Panc1 (cell line): ENCODE measurements at regions not wholly inside any gene's neighbourhood (a gene's known extent, or its start where the extent isn't known, plus 50 kb on each side); places are given as distances from the start of the nearest gene placed in this dataset.

Experiments used
- ATAC-seq: fragments of 200-7000 bp; cut with Tn5 transposase; 2 replicates; pipeline ENCODE4 v1.9.1; 2020; ENCODE audit warnings: mild to moderate bottlenecking, moderate library complexity
- BruUV-seq: library from RNA; stranded (reverse); fragments of 400-500 nt; replicated peaks from 2 replicates; lab custom pipeline; 2021; lab: Mats Ljungman, UMichigan
- CTCF ChIA-PET: fragments of 300-600 bp; sonication (Branson Sonifier 250); formaldehyde crosslinking; loops from one replicate; lab custom pipeline; 2022; ENCODE audit warnings: antibody characterized with exemption; lab: Charles Lee
- POLR2A ChIA-PET: fragments of 300-600 bp; sonication (Branson Sonifier 250); formaldehyde crosslinking; loops from one replicate; lab custom pipeline; 2022; ENCODE audit warnings: antibody characterized with exemption; lab: Charles Lee
- DNase-seq: peaks from one replicate; pipeline ENCODE4 v3.0.0-alpha.2; 2010; ENCODE audit warnings: low read depth, low spot score
- H3K27ac ChIP-seq: 2 replicates; pipeline ENCODE4 v1.5.1; 2011; ENCODE audit warnings: mild to moderate bottlenecking, low read length, inconsistent platforms
- H3K27me3 ChIP-seq: fragments of 200-500 bp; sonication (Bioruptor generic); 2 replicates; pipeline ENCODE4 v1.6.0; 2014; ENCODE audit warnings: low read length, inconsistent platforms; ENCODE audit not compliant: control insufficient read depth, insufficient read depth
- H3K36me3 ChIP-seq: fragments of 200-500 bp; sonication (Bioruptor generic); 2 replicates; pipeline ENCODE4 v1.5.1; 2014; ENCODE audit warnings: inconsistent platforms, mild to moderate bottlenecking, low read length, moderate library complexity; ENCODE audit not compliant: control insufficient read depth, insufficient read depth
- H3K4me1 ChIP-seq: 2 replicates; pipeline ENCODE4 v1.5.1; 2011; ENCODE audit warnings: inconsistent platforms, mild to moderate bottlenecking, low read length, moderate library complexity; ENCODE audit not compliant: control insufficient read depth, insufficient read depth
- H3K4me3 ChIP-seq, 2 experiments: 2 replicates each; pipeline ENCODE4 v1.5.1; 2011 to 2012; ENCODE audit warnings: low read depth in 2 of 2, low read length in 2 of 2, mild to moderate bottlenecking in 2 of 2, inconsistent platforms in 1 of 2, moderate library complexity in 1 of 2
- H3K9me3 ChIP-seq: fragments of 200-500 bp; sonication (Bioruptor generic); 2 replicates; pipeline ENCODE4 v1.5.1; 2014; ENCODE audit warnings: low read depth, mild to moderate bottlenecking, inconsistent platforms, low read length, moderate library complexity; ENCODE audit not compliant: control insufficient read depth, insufficient read depth
- POLR2AphosphoS5 ChIP-seq: IDR thresholded peaks from 2 replicates; pipeline ENCODE4 v1.6.1; 2012; ENCODE audit warnings: mild to moderate bottlenecking, low read depth, low read length, moderate library complexity
- SIN3A ChIP-seq: IDR thresholded peaks from 2 replicates; pipeline ENCODE4 v1.6.1; 2012; ENCODE audit warnings: low read depth, mild to moderate bottlenecking, low read length, moderate library complexity, borderline replicate concordance; ENCODE audit not compliant: insufficient read depth
- TCF7L2 ChIP-seq: IDR thresholded peaks from 2 replicates; pipeline ENCODE4 v1.6.1; 2011; ENCODE audit warnings: mild to moderate bottlenecking, low read depth, low read length, inconsistent platforms
- in situ Hi-C: cut with HindIII; loops from 2 replicates; pipeline ENCODE4 v1.10.0; 2016; ENCODE audit warnings: low sequenced_read_pairs, low pct_unique_long_range_greater_than_20kb
- intact Hi-C: fragments of 100-400 bp; cut with micrococcal nuclease; formaldehyde crosslinking; loops from one replicate; pipeline ENCODE4 v1.10.0; 2022; ENCODE audit not compliant: unreplicated experiment
- TF ChIP-seq, protein P1 (sequence below): fragments of 450-650 bp; IDR thresholded peaks from 2 replicates; pipeline ENCODE4 v1.5.1; 2017; ENCODE audit warnings: mild to moderate bottlenecking
- TF ChIP-seq, protein P2 (sequence below), 2 experiments: IDR thresholded peaks; 2 replicates each; pipeline ENCODE4 v1.6.1; 2011 to 2012; ENCODE audit warnings: low read depth in 2 of 2, control low read depth in 1 of 2, low read length in 1 of 2, mild to moderate bottlenecking in 1 of 2, moderate library complexity in 1 of 2; ENCODE audit not compliant: insufficient read depth in 1 of 2

DNA sequence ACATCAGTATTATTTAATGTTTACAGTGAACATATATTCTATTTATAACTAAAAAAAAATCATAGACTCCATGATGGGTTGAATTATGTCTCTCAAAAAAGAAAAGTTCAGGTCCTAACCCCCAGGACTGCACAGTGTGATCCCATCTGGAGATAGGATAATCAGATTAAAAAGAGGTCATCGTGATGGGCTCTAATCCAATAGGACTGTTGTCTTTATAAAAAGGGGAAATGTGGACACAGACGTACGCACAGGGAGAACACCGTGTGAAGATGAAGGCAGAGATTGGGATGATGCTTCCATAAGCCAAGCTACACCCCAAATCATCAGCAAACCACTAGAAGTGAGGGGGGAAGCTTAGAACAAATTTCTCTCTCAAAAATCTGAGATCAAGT is 221.4 kb downstream of the SNX18 start:
- Histone ChIP-seq H3K9me3 (no peaks in the 10 kb centered on the region), H3K27ac (no peak overlapping the region), H3K36me3 (no peaks in the 10 kb centered on the region), H3K27me3 (no peaks in the 10 kb centered on the region), H3K4me3 (no peak overlapping the region), H3K4me1 (no peaks in the 10 kb centered on the region)
- no TSS peak for BruUV-seq
- CTCF ChIA-PET, result no interaction called here
- in situ Hi-C loops, result no loop called here
- POLR2A ChIA-PET, result no interaction called here
- TF ChIP-seq SIN3A, result no peak
- TF ChIP-seq, protein P1, sequence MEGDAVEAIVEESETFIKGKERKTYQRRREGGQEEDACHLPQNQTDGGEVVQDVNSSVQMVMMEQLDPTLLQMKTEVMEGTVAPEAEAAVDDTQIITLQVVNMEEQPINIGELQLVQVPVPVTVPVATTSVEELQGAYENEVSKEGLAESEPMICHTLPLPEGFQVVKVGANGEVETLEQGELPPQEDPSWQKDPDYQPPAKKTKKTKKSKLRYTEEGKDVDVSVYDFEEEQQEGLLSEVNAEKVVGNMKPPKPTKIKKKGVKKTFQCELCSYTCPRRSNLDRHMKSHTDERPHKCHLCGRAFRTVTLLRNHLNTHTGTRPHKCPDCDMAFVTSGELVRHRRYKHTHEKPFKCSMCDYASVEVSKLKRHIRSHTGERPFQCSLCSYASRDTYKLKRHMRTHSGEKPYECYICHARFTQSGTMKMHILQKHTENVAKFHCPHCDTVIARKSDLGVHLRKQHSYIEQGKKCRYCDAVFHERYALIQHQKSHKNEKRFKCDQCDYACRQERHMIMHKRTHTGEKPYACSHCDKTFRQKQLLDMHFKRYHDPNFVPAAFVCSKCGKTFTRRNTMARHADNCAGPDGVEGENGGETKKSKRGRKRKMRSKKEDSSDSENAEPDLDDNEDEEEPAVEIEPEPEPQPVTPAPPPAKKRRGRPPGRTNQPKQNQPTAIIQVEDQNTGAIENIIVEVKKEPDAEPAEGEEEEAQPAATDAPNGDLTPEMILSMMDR, result no peak
- no peak for TF ChIP-seq TCF7L2
- no peak for TF ChIP-seq POLR2AphosphoS5
- TF ChIP-seq, protein P2, sequence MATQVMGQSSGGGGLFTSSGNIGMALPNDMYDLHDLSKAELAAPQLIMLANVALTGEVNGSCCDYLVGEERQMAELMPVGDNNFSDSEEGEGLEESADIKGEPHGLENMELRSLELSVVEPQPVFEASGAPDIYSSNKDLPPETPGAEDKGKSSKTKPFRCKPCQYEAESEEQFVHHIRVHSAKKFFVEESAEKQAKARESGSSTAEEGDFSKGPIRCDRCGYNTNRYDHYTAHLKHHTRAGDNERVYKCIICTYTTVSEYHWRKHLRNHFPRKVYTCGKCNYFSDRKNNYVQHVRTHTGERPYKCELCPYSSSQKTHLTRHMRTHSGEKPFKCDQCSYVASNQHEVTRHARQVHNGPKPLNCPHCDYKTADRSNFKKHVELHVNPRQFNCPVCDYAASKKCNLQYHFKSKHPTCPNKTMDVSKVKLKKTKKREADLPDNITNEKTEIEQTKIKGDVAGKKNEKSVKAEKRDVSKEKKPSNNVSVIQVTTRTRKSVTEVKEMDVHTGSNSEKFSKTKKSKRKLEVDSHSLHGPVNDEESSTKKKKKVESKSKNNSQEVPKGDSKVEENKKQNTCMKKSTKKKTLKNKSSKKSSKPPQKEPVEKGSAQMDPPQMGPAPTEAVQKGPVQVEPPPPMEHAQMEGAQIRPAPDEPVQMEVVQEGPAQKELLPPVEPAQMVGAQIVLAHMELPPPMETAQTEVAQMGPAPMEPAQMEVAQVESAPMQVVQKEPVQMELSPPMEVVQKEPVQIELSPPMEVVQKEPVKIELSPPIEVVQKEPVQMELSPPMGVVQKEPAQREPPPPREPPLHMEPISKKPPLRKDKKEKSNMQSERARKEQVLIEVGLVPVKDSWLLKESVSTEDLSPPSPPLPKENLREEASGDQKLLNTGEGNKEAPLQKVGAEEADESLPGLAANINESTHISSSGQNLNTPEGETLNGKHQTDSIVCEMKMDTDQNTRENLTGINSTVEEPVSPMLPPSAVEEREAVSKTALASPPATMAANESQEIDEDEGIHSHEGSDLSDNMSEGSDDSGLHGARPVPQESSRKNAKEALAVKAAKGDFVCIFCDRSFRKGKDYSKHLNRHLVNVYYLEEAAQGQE (IDR thresholded peaks at IDR 0.05; ENCODE audit: insufficient read depth in 1 of 2, low read depth in 2 of 2, low read length in 1 of 2), result no peak
- ATAC-seq (no peak), DNase-seq (no peak)
- intact Hi-C loops, result no loop called here

DNA sequence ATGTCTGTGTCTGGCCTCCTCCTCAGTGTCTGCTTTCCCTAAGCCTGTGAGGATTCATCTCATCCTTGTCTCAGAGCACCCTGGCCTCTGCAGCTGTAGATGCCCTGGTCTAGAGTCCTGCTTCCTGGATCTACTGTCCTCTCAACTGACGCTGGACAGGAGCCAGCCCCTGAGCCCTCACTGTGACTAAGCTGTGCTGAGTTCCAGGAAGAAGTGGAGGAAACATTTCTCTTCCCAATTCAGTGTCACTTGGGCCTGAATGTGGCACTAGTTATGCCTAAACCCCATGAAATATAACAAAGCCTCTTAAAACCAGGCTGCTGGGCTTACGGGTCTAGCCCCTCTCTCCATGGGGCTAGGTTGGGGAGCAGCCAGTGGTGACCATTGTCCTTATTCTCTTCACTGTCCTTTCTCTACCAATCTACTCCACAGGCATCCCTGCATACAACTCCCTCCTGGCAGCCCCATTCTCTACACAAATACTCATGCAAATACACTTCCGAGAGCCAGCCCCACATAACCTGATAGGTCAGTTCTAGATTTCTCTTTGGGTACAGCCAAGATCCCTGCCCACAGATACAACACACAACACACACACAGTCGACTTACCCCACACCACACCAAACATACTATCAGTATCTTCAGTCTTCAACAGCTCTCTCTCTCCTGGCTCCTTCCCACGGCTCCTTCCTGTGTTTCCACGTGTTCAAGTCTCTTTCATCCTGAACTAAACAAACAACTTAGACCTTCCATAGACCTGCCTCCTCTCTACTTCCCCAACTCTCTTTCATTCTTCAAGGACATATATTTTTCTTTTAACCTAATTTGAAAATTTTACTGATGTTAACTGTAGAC is 220.8 kb downstream of the SNX18 start:
- Histone ChIP-seq H3K27ac (no peak overlapping the region), H3K27me3 (no peaks in the 10 kb centered on the region), H3K36me3 (no peaks in the 10 kb centered on the region), H3K4me1 (no peaks in the 10 kb centered on the region), H3K4me3 (no peak overlapping the region), H3K9me3 (no peaks in the 10 kb centered on the region)
- ATAC-seq (no peak), DNase-seq (no peak)
- in situ Hi-C loops (no loop called here), intact Hi-C loops (no loop called here)
- CTCF ChIA-PET, result no interaction called here
- BruUV-seq, result no TSS peak
- POLR2A ChIA-PET, result no interaction called here
- TF ChIP-seq SIN3A (no peak), TCF7L2 (no peak), POLR2AphosphoS5 (no peak)
- TF ChIP-seq, protein P2 (IDR thresholded peaks at IDR 0.05; ENCODE audit: insufficient read depth in 1 of 2, low read depth in 2 of 2, low read length in 1 of 2), result no peak
- TF ChIP-seq, protein P1, result no peak
